K562 (cell line): ENCODE measurements at regions not wholly inside any gene's neighbourhood (a gene's known extent, or its start where the extent isn't known, plus 50 kb on each side); places are given as distances from the start of the nearest gene placed in this dataset.

Experiments used
- ATAC-seq: fragments of 200-7000 bp; cut with Tn5 transposase; 3 replicates; pipeline ENCODE4 v1.9.1; 2020; ENCODE audit warnings: moderate library complexity
- BruUV-seq: library from RNA; stranded (reverse); fragments of 400-500 nt; replicated peaks from 2 replicates; lab custom pipeline; 2021; lab: Mats Ljungman, UMichigan
- CTCF ChIA-PET: fragments of 300-600 bp; formaldehyde crosslinking; extraction: SDS; loops from one replicate; lab custom pipeline; 2021; ENCODE audit warnings: low intra/inter-chr PET ratio; lab: Yijun Ruan, JAX
- POLR2A ChIA-PET: fragments of 300-600, 350-650 bp; sonication (Branson Sonifier 250); formaldehyde crosslinking; extraction: SDS; loops from one replicate; lab custom pipeline; 2021; ENCODE audit warnings: antibody characterized with exemption, inconsistent platforms; lab: Yijun Ruan, JAX
- DNase-seq, 4 experiments: peaks; one replicate each; pipeline versions ENCODE4 v3.0.0 to v3.0.0-alpha.2; 2011 to 2018; ENCODE audit warnings: low spot score in 3 of 4, mixed read lengths in 3 of 4; ENCODE audit errors: extremely low read depth in 1 of 4
- FAIRE-seq: peaks from 2 replicates; lab custom pipeline; 2011; peaks lifted over from hg19 to GRCh38; lab: Jason Lieb, UNC
- H2AFZ ChIP-seq: 2 replicates; pipeline ENCODE4 v1.6.0; 2011; ENCODE audit warnings: low read depth, low read length, control low read depth, inconsistent platforms
- H3K27ac ChIP-seq: fragments of 200-600 bp; 3 replicates; pipeline ENCODE4 v1.8.0; 2011; ENCODE audit warnings: low read depth, mild to moderate bottlenecking, control low read depth, inconsistent platforms, low read length, moderate library complexity, mixed read lengths; ENCODE audit errors: extremely low read depth
- H3K27me3 ChIP-seq, 2 experiments: fragments of 300-600 bp in 1 of 2; 2 replicates in 1 of 2; 3 replicates in 1 of 2; pipeline versions ENCODE4 v1.6.0 to v1.8.0; 2011; ENCODE audit warnings: inconsistent platforms in 2 of 2, low read length in 2 of 2, mild to moderate bottlenecking in 1 of 2, mixed read lengths in 1 of 2, moderate library complexity in 1 of 2; ENCODE audit not compliant: control insufficient read depth in 2 of 2, insufficient read depth in 2 of 2
- H3K36me3 ChIP-seq: fragments of 300-600 bp; 3 replicates; pipeline ENCODE4 v1.8.0; 2011; ENCODE audit warnings: mild to moderate bottlenecking, low read length, inconsistent platforms; ENCODE audit not compliant: control insufficient read depth, insufficient read depth
- H3K4me1 ChIP-seq, 2 experiments: fragments of 200-600 bp in 1 of 2; replicated peaks in 1 of 2; 2 replicates in 1 of 2; 3 replicates in 1 of 2; pipeline versions ENCODE4 v1.5.1 to v1.8.0; 2011; ENCODE audit warnings: inconsistent platforms in 2 of 2, low read length in 2 of 2, mild to moderate bottlenecking in 1 of 2, mixed read lengths in 1 of 2, moderate library complexity in 1 of 2; ENCODE audit not compliant: control insufficient read depth in 2 of 2, insufficient read depth in 2 of 2
- H3K4me2 ChIP-seq: 2 replicates; pipeline ENCODE4 v1.6.1; 2011; ENCODE audit warnings: low read length, control low read depth, inconsistent platforms, mixed read lengths; ENCODE audit not compliant: insufficient read depth
- H3K4me3 ChIP-seq: fragments of 200-600 bp; sonication (generic), shearing (Covaris generic); 2 replicates; pipeline ENCODE4 v1.5.1; 2016; ENCODE audit warnings: control low read depth, inconsistent platforms
- H3K79me2 ChIP-seq: fragments of 200-600 bp; 3 replicates; pipeline ENCODE4 v1.8.0; 2011; ENCODE audit warnings: low read length, inconsistent platforms; ENCODE audit not compliant: control insufficient read depth, insufficient read depth
- H3K9ac ChIP-seq, 2 experiments: 2 replicates each; pipeline versions ENCODE4 v1.6.0 to v1.6.1; 2011; ENCODE audit warnings: low read depth in 2 of 2, low read length in 2 of 2, control low read depth in 1 of 2, inconsistent platforms in 1 of 2, mild to moderate bottlenecking in 1 of 2, mixed read lengths in 1 of 2; ENCODE audit not compliant: insufficient read depth in 1 of 2
- H3K9me1 ChIP-seq: one replicate; pipeline ENCODE4 v1.6.0; 2011; ENCODE audit warnings: inconsistent platforms, mild to moderate bottlenecking, low read length, moderate library complexity; ENCODE audit not compliant: control insufficient read depth, insufficient read depth
- H3K9me3 ChIP-seq: replicated peaks from 2 replicates; pipeline ENCODE4 v1.5.1; 2011; ENCODE audit warnings: low read depth, low read length, inconsistent platforms; ENCODE audit not compliant: control insufficient read depth, insufficient read depth
- H4K20me1 ChIP-seq: replicated peaks from 2 replicates; pipeline ENCODE4 v1.6.1; 2011; ENCODE audit warnings: low read length, inconsistent platforms, mixed read lengths; ENCODE audit not compliant: control insufficient read depth, insufficient read depth
- ARNT ChIP-seq, 2 experiments: fragments of 450-650 bp; IDR thresholded peaks; 2 replicates each; pipeline ENCODE4 v1.6.1; 2016; ENCODE audit warnings: mild to moderate bottlenecking in 1 of 2
- BACH1 ChIP-seq: fragments of 200-800 bp; sonication (Bioruptor generic); IDR thresholded peaks from 2 replicates; pipeline ENCODE4 v1.6.1; 2016; ENCODE audit warnings: missing genetic modification characterization, missing compliant biosample characterization
- BMI1 ChIP-seq: fragments of 150-350 bp; IDR thresholded peaks from 2 replicates; pipeline ENCODE4 v1.6.1; 2014; ENCODE audit warnings: low read length
- MXD1 ChIP-seq: fragments of 250-450 bp; sonication (Bioruptor Pico); IDR thresholded peaks from 2 replicates; pipeline ENCODE4 v1.8.0; 2021; ENCODE audit warnings: borderline replicate concordance, mild to moderate bottlenecking, moderate library complexity; ENCODE audit not compliant: poor library complexity, severe bottlenecking
- MYNN ChIP-seq, 2 experiments: sonication (generic); formaldehyde crosslinking in 1 of 2; IDR thresholded peaks; 2 replicates each; pipeline versions ENCODE4 v1.5.0 to v1.6.1; 2016 to 2020; ENCODE audit warnings: antibody characterized with exemption in 1 of 2, missing genetic modification reagents in 1 of 2
- PATZ1 ChIP-seq: fragments of 250-450 bp; sonication (Bioruptor Pico); IDR thresholded peaks from 2 replicates; pipeline ENCODE4 v1.5.0; 2020; ENCODE audit warnings: mild to moderate bottlenecking, borderline replicate concordance
- RAD21 ChIP-seq, 2 experiments: fragments of 250-450 bp in 1 of 2; fragments of 450-650 bp in 1 of 2; sonication (Bioruptor Pico) in 1 of 2; formaldehyde crosslinking in 1 of 2; IDR thresholded peaks in 1 of 2; conservative IDR thresholded peaks in 1 of 2; 2 replicates each; pipeline versions ENCODE4 v1.4.0 to v1.8.0; 2020 to 2022; ENCODE audit warnings: mild to moderate bottlenecking in 2 of 2, moderate library complexity in 1 of 2
- SREBF2 ChIP-seq: sonication (generic); formaldehyde crosslinking; IDR thresholded peaks from 2 replicates; pipeline ENCODE4 v1.4.0; 2020; ENCODE audit warnings: mild to moderate bottlenecking, missing genetic modification reagents
- ZEB2 ChIP-seq: fragments of 450-650 bp; IDR thresholded peaks from 2 replicates; pipeline ENCODE4 v1.6.1; 2016
- ZNF174 ChIP-seq: fragments of 250-450 bp; sonication (Bioruptor Pico); IDR thresholded peaks from 2 replicates; pipeline ENCODE4 v1.4.0; 2020; ENCODE audit warnings: mild to moderate bottlenecking
- WGBS: fragments of 100-300 bp; shearing (Covaris generic); methylation state at CpG from one replicate; pipeline ENCODE4 v1.1.6; 2016; ENCODE audit warnings: low coverage, mixed read lengths; ENCODE audit not compliant: insufficient coverage; ENCODE audit errors: missing lambda C conversion rate; 5-methylcytosine and 5-hydroxymethylcytosine counted together
- in situ Hi-C: fragments of 300-500 bp; cut with MboI; formaldehyde crosslinking; loops from 4 replicates; pipeline ENCODE4 v1.15.0; 2018; ENCODE audit warnings: inconsistent platforms, mixed read lengths
- intact Hi-C: fragments of 100-400 bp; cut with micrococcal nuclease; formaldehyde crosslinking; loops from 2 replicates; pipeline ENCODE4 v1.14.2; 2022

GRCh38 chr2:238594796-238595749, 168.3 kb downstream of the ASB1 start:
- POLR2A ChIA-PET = no interaction called here
- TF ChIP-seq RAD21 (CRISPR knock-in tag; conservative IDR thresholded peaks at IDR 0.05 in 1 of 2, IDR thresholded peaks at IDR 0.05 in 1 of 2) = no peak
- TF ChIP-seq ZNF174 (CRISPR knock-in tag) = no peak
- no peak for TF ChIP-seq SREBF2
- no peak for TF ChIP-seq MYNN (IDR thresholded peaks at IDR 0.05)
- TF ChIP-seq MYNN (CRISPR knock-in tag; IDR thresholded peaks at IDR 0.05) = no peak
- TF ChIP-seq MXD1 = no peak
- no peak for TF ChIP-seq BACH1 (tag)
- TF ChIP-seq ZEB2 = no peak
- no peak for TF ChIP-seq ARNT (IDR thresholded peaks at IDR 0.05)
- no peak for TF ChIP-seq BMI1
- no peak for TF ChIP-seq PATZ1 (CRISPR knock-in tag)
- Histone ChIP-seq H2AFZ (no peak overlapping the region), H3K9me1 (no peaks in the 10 kb centered on the region), H3K9me3 (no peaks in the 10 kb centered on the region), H3K4me2 (no peak overlapping the region), H3K27me3 (peaks cover 3 to 42% of the 10 kb centered on the region in 2 experiments; a peak in 3 of 5 replicates), H3K9ac (no peak overlapping the region), H3K4me3 (no peak overlapping the region), H3K36me3 (no peaks in the 10 kb centered on the region), H3K79me2 (no peaks in the 10 kb centered on the region), H4K20me1 (no peaks in the 10 kb centered on the region; the same call in 1 of the 2 replicates), H3K27ac (no peak overlapping the region), H3K4me1 (no peaks in the 10 kb centered on the region)
- ATAC-seq = no peak
- no TSS peak for BruUV-seq
- WGBS = 0% methylated on average over 9 of the region's 13 CpGs
- in situ Hi-C loops = no loop called here
- no peak for DNase-seq
- intact Hi-C loops = no loop called here
- no peak for FAIRE-seq
- CTCF ChIA-PET = no interaction called here
